Neural progenitor cell (in vitro differentiated cells): ENCODE measurements at regions not wholly inside any gene's neighbourhood (a gene's known extent, or its start where the extent isn't known, plus 50 kb on each side); places are given as distances from the start of the nearest gene placed in this dataset.
A peak's percentile ranks its signal among the peaks of the same experiment; 100 is the strongest.

Experiments used
- DNase-seq: peaks from one replicate; pipeline ENCODE4 v3.0.0-alpha.2; 2016; ENCODE audit warnings: low spot score
- H2AFZ ChIP-seq: fragments of 200-600 bp; sonication (generic); replicated peaks from 2 replicates; pipeline ENCODE4 v1.6.1; 2016; ENCODE audit warnings: antibody characterized with exemption
- H3F3A ChIP-seq: fragments of 200-600 bp; sonication (generic); 2 replicates; pipeline ENCODE4 v1.6.1; 2016; ENCODE audit warnings: antibody characterized with exemption, low read depth
- H3K27ac ChIP-seq: fragments of 200-600 bp; sonication (generic); 2 replicates; pipeline ENCODE4 v1.5.1; 2016; ENCODE audit warnings: mild to moderate bottlenecking
- H3K27me3 ChIP-seq: fragments of 200-600 bp; sonication (generic); 2 replicates; pipeline ENCODE4 v1.6.1; 2016; ENCODE audit warnings: mild to moderate bottlenecking, moderate library complexity
- H3K36me3 ChIP-seq: fragments of 200-600 bp; sonication (generic); 2 replicates; pipeline ENCODE4 v1.5.1; 2016
- H3K4me1 ChIP-seq: fragments of 200-600 bp; sonication (generic); 2 replicates; pipeline ENCODE4 v1.6.1; 2016; ENCODE audit warnings: mixed run types
- H3K4me2 ChIP-seq: fragments of 200-600 bp; sonication (generic); 2 replicates; pipeline ENCODE4 v1.6.1; 2016
- H3K4me3 ChIP-seq: fragments of 200-600 bp; sonication (generic); 2 replicates; pipeline ENCODE4 v1.5.1; 2016
- H3K79me2 ChIP-seq: fragments of 200-600 bp; sonication (generic); 2 replicates; pipeline ENCODE4 v1.6.1; 2016; ENCODE audit warnings: low read depth
- H3K9ac ChIP-seq: fragments of 200-600 bp; sonication (generic); 2 replicates; pipeline ENCODE4 v1.6.1; 2016
- H3K9me3 ChIP-seq: fragments of 200-600 bp; sonication (generic); 2 replicates; pipeline ENCODE4 v1.5.1; 2016; ENCODE audit warnings: low read depth
- H4K20me1 ChIP-seq: fragments of 200-600 bp; sonication (generic); 2 replicates; pipeline ENCODE4 v1.6.1; 2016; ENCODE audit warnings: low read depth
- H3K27ac Mint-ChIP-seq: 3 replicates; pipeline ENCODE4 v1.8.0; 2021; ENCODE audit warnings: mixed read lengths
- H3K27me3 Mint-ChIP-seq: 2 replicates; pipeline ENCODE4 v1.8.0; 2022; ENCODE audit warnings: low read depth, mild to moderate bottlenecking, inconsistent platforms, moderate library complexity, mixed read lengths; ENCODE audit not compliant: insufficient read depth
- H3K36me3 Mint-ChIP-seq: 3 replicates; pipeline ENCODE4 v1.8.0; 2021; ENCODE audit warnings: mixed read lengths
- H3K4me1 Mint-ChIP-seq: 3 replicates; pipeline ENCODE4 v1.8.0; 2021; ENCODE audit warnings: mixed read lengths
- H3K4me3 Mint-ChIP-seq: 3 replicates; pipeline ENCODE4 v1.8.0; 2021; ENCODE audit warnings: mild to moderate bottlenecking, moderate library complexity, mixed read lengths
- H3K9me3 Mint-ChIP-seq: 3 replicates; pipeline ENCODE4 v1.8.0; 2020; ENCODE audit warnings: mixed read lengths
- CTCF ChIP-seq: fragments of 200-600 bp; sonication (generic); IDR thresholded peaks from 2 replicates; pipeline ENCODE4 v1.5.1; 2017; ENCODE audit warnings: antibody characterized with exemption, mild to moderate bottlenecking
- EZH2 ChIP-seq: fragments of 200-600 bp; sonication (generic); IDR thresholded peaks from 2 replicates; pipeline ENCODE4 v1.6.1; 2017; ENCODE audit warnings: antibody characterized with exemption, mild to moderate bottlenecking, moderate library complexity
- EZH2phosphoT487 ChIP-seq: fragments of 200-600 bp; sonication (generic); IDR thresholded peaks from 2 replicates; pipeline ENCODE4 v1.6.1; 2017; ENCODE audit warnings: antibody characterized with exemption

GRCh38 chr14:97410667-97411620, 613.8 kb downstream of the VRK1 start:
- Histone ChIP-seq H3K27ac (no peak overlapping the region), H3K9ac (no peak overlapping the region), H3F3A (peaks cover 24% of the 10 kb centered on the region), H3K4me3 (no peak overlapping the region), H3K79me2 (no peaks in the 10 kb centered on the region), H3K27me3 (peaks cover 62% of the 10 kb centered on the region), H4K20me1 (peaks cover 12% of the 10 kb centered on the region), H3K4me2 (no peak overlapping the region), H3K9me3 (no peaks in the 10 kb centered on the region), H2AFZ (no peak overlapping the region), H3K4me1 (peaks cover 45% of the 10 kb centered on the region), H3K36me3 (no peaks in the 10 kb centered on the region)
- Mint-ChIP-seq H3K4me3 (no peak overlapping the region), H3K4me1 (peaks cover 13% of the 10 kb centered on the region), H3K9me3 (no peaks in the 10 kb centered on the region), H3K27me3 (peaks cover 3% of the 10 kb centered on the region), H3K27ac (no peak overlapping the region), H3K36me3 (no peaks in the 10 kb centered on the region)
- DNase-seq, result peak; percentile 28
- TF ChIP-seq CTCF, result peak; percentile 30
- TF ChIP-seq EZH2, result no peak
- TF ChIP-seq EZH2phosphoT487, result no peak

- Histone ChIP-seq H3F3A (peaks cover 24% of the 10 kb centered on the region), H3K27me3 (peaks cover 71% of the 10 kb centered on the region), H3K27ac (no peak overlapping the region), H3K9ac (no peak overlapping the region), H3K79me2 (no peaks in the 10 kb centered on the region), H4K20me1 (peaks cover 12% of the 10 kb centered on the region), H3K9me3 (no peaks in the 10 kb centered on the region), H3K36me3 (no peaks in the 10 kb centered on the region), H2AFZ (no peak overlapping the region), H3K4me1 (peaks cover 45% of the 10 kb centered on the region), H3K4me3 (peak overlapping the region; percentile 27), H3K4me2 (peak overlapping the region; percentile 73)
- no peak for TF ChIP-seq EZH2phosphoT487
- TF ChIP-seq EZH2, result no peak
- TF ChIP-seq CTCF, result no peak
- H3K4me3 Mint-ChIP-seq, result no peak overlapping the region
- no peak overlapping the region for H3K27ac Mint-ChIP-seq
- DNase-seq, result peak; percentile 84
- no peaks in the 10 kb centered on the region for H3K36me3 Mint-ChIP-seq
- H3K4me1 Mint-ChIP-seq, result peaks cover 13% of the 10 kb centered on the region
- H3K9me3 Mint-ChIP-seq, result no peaks in the 10 kb centered on the region
- peaks cover 3% of the 10 kb centered on the region for H3K27me3 Mint-ChIP-seq
These were observed 614.9 kb downstream of the VRK1 start for GRCh38 chr14:97411938-97412612.

- peaks cover 71% of the 10 kb centered on the region for H3K27me3 ChIP-seq
- peak overlapping the region; percentile 27 for H3K4me3 ChIP-seq
- no peak overlapping the region for H3K27ac Mint-ChIP-seq
- H3K27me3 Mint-ChIP-seq, result peaks cover 3% of the 10 kb centered on the region
- no peaks in the 10 kb centered on the region for H3K36me3 ChIP-seq
- peak; percentile 58 for TF ChIP-seq EZH2
- no peak for TF ChIP-seq CTCF
- peak; percentile 43 for TF ChIP-seq EZH2phosphoT487
- peaks cover 45% of the 10 kb centered on the region for H3K4me1 ChIP-seq
- H3K79me2 ChIP-seq, result no peaks in the 10 kb centered on the region
- H3K9me3 ChIP-seq, result no peaks in the 10 kb centered on the region
- H3K27ac ChIP-seq, result no peak overlapping the region
- peak overlapping the region; percentile 73 for H3K4me2 ChIP-seq
- H3K4me1 Mint-ChIP-seq, result peaks cover 7% of the 10 kb centered on the region
- no peak overlapping the region for H3K4me3 Mint-ChIP-seq
- H3K9ac ChIP-seq, result no peak overlapping the region
- H4K20me1 ChIP-seq, result peaks cover 12% of the 10 kb centered on the region
- peak; percentile 38 for DNase-seq
- no peaks in the 10 kb centered on the region for H3K36me3 Mint-ChIP-seq
- H2AFZ ChIP-seq, result no peak overlapping the region
- H3F3A ChIP-seq, result peaks cover 24% of the 10 kb centered on the region
- H3K9me3 Mint-ChIP-seq, result no peaks in the 10 kb centered on the region
These were observed 615.9 kb downstream of the VRK1 start for GRCh38 chr14:97413022-97413539.
